ENCODE measurements at regions not wholly inside any gene's neighbourhood (a gene's known extent, or its start where the extent isn't known, plus 50 kb on each side); places are given as distances from the start of the nearest gene placed in this dataset.

GRCh38 chr9:81388831-81389230 lies 300.5 kb downstream of the TLE1 start:
- TF ChIP-seq, protein P1, sequence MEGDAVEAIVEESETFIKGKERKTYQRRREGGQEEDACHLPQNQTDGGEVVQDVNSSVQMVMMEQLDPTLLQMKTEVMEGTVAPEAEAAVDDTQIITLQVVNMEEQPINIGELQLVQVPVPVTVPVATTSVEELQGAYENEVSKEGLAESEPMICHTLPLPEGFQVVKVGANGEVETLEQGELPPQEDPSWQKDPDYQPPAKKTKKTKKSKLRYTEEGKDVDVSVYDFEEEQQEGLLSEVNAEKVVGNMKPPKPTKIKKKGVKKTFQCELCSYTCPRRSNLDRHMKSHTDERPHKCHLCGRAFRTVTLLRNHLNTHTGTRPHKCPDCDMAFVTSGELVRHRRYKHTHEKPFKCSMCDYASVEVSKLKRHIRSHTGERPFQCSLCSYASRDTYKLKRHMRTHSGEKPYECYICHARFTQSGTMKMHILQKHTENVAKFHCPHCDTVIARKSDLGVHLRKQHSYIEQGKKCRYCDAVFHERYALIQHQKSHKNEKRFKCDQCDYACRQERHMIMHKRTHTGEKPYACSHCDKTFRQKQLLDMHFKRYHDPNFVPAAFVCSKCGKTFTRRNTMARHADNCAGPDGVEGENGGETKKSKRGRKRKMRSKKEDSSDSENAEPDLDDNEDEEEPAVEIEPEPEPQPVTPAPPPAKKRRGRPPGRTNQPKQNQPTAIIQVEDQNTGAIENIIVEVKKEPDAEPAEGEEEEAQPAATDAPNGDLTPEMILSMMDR (IDR thresholded peaks at IDR 0.05): no peak
- no peak for ATAC-seq (ENCODE audit: low FRiP score)
- DNase-seq (ENCODE audit: low spot score): no peak

GRCh38 chr9:81387360-81388106 lies 301.8 kb downstream of the TLE1 start:
- ATAC-seq (ENCODE audit: low FRiP score): no peak

GRCh38 chr9:81384911-81385310 lies 304.4 kb downstream of the TLE1 start:
- TF ChIP-seq, protein P1 (IDR thresholded peaks at IDR 0.05): no peak
- ATAC-seq (ENCODE audit: low FRiP score) (no peak), DNase-seq (ENCODE audit: low spot score) (no peak)

More at GRCh38 chr9:81387360-81388106, 301.8 kb downstream of the TLE1 start:
- TF ChIP-seq, protein P1 (IDR thresholded peaks at IDR 0.05): no peak
- no peak for DNase-seq (ENCODE audit: low spot score)

GRCh38 chr9:81382281-81382680 lies 307.1 kb downstream of the TLE1 start:
- TF ChIP-seq, protein P1 (IDR thresholded peaks at IDR 0.05): no peak
- ATAC-seq (ENCODE audit: low FRiP score) (no peak), DNase-seq (ENCODE audit: low spot score) (no peak)

DNA sequence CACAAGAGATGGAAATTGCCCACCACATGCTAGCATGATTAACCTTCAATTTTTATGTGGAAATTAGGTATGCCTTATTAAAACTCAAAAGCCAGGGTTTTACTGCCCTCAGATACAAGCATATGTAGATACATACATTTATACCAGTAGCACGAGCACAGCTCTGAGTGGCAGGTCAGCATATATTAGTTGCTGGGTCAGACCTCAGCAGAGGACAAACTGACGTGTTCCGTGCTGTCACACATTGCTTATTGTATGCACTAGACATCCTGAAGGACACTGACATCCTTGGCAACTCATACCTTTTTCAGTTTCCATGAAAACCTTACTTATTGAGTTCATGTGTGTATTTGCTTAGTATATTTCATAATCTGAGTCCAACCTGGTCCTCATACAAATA lies 307.7 kb downstream of the TLE1 start:
- TF ChIP-seq, protein P1 (IDR thresholded peaks at IDR 0.05): no peak
- ATAC-seq (ENCODE audit: low FRiP score) (no peak), DNase-seq (ENCODE audit: low spot score) (no peak)

- ATAC-seq (ENCODE audit: low FRiP score) (no peak), DNase-seq (ENCODE audit: low spot score) (no peak)
Measured at GRCh38 chr9:81380504-81381359, 308.6 kb downstream of the TLE1 start.

More at GRCh38 chr9:81380504-81381359, 308.6 kb downstream of the TLE1 start:
- TF ChIP-seq, protein P1 (IDR thresholded peaks at IDR 0.05): no peak
